ENCODE measurements at regions not wholly inside any gene's neighbourhood (a gene's known extent, or its start where the extent isn't known, plus 50 kb on each side); places are given as distances from the start of the nearest gene placed in this dataset.

GRCh38 chr11:97157221-97157740 is 767.5 kb downstream of the JRKL start:
- TF ChIP-seq POLR2AphosphoS5 (IDR thresholded peaks at IDR 0.05) (no peak), POLR2A (IDR thresholded peaks at IDR 0.05) (no peak), CTCF (IDR thresholded peaks at IDR 0.05) (no peak)
